Right ventricle myocardium superior (tissue), 1 donor: ENCODE measurements at regions not wholly inside any gene's neighbourhood (a gene's known extent, or its start where the extent isn't known, plus 50 kb on each side); places are given as distances from the start of the nearest gene placed in this dataset.

Source experiments
- ATAC-seq: fragments of 200-7000 bp; cut with Tn5 transposase; one replicate; pipeline ENCODE4 v1.9.1; 2020; ENCODE audit warnings: mild to moderate bottlenecking; ENCODE audit not compliant: poor library complexity
- DNase-seq: peaks from one replicate; pipeline ENCODE4 v3.0.0-alpha.2; 2020
- intact Hi-C: fragments of 100-400 bp; cut with DNase I; formaldehyde crosslinking; loops from one replicate; pipeline ENCODE4 v1.11.2; 2022
- donor health status: DM: no; HTN: yes; CAD: no; lungs with severe emphysema.

- ATAC-seq (no peak), DNase-seq (no peak)
- intact Hi-C loops = no loop called here
Measured at GRCh38 chr21:38721055-38721454, 84.7 kb upstream of the ETS2 start.

- intact Hi-C loops = no loop called here
- no peak for DNase-seq
- ATAC-seq = no peak
Measured at GRCh38 chr21:38721958-38722357, 83.8 kb upstream of the ETS2 start.

DNA sequence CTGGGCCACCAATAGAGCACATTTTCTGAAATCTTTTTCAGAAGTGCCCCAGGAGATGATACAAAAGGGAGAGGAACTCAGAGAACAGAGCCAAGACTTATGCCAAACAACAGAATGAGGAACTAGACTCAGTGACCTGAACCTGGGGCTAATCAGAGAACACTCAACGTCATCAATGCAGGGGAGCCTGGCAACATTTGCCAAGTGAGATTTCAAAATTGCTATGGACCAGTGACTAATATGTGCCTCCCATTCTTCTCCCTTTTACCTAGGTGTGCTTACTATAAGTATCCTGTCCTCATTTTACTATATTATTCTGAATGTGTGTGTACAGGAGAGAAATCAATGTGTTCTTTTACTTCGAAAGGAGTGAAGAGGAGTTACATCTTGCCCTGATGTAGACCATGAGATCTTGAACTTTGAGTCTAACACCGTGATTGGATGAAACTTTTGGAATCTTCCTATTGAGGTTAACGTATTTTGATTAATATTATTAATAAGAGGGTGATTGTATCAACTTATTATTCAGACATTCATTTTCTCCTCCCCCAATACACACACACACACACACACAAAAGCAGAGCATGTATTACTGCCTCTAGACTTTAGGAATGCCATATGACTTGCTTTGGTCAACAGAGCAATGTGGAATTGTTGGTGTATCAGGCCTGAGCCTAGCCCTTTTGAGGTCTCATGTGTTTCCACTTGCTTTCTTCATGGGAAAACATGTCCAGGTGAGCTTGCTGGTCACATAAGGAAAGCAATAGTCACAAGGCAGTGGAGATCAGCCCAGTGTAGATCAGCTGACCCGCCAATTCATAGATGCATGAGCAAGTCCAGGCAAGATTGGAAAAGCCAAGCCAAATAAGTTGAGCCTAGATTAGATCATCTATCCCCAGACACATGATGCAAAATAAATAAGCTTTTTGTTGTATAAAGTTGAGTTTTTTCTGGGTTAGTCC, 80.3 kb upstream of the ETS2 start:
- no peak for ATAC-seq
- intact Hi-C loops = no loop called here
- no peak for DNase-seq

DNA sequence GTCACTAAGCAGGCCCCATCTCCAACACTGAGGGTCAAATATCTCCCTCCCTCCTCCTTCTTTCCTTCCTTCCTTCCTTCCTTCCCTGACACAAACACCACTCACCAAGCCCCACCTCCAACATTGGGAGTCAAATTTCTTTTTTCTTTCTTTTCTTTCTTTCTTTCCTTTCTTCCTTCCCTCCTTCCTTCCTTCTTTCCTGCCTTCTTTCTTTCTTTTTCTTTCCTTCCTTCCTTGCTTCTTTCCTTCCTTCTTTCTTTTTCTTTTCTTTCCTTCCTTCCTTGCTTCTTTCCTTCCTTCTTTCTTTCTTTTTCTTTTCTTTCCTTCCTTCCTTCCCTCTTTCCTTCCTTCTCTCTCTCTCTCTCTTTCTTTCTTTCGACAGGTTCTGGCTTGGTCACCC, 79.2 kb upstream of the ETS2 start:
- ATAC-seq (no peak), DNase-seq (no peak)
- intact Hi-C loops = no loop called here

DNA sequence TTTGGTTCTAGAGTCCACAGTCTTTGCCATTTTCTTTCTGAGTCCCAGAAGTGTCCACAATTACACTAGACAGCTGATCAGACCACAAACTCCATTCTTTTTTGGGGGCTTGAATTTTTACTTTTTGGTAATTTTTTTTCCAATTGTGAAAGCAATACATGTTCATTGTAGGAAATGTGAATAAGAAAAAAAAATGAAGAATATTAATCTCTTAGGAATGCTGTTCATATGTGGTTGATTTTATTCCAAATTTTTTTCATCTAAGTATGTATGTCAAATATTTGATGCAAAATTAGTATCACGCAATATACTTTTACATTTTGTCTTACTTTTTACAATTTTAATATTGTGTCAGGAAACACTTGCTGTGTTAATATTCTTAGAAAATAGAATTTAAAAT, 76.4 kb upstream of the ETS2 start:
- ATAC-seq (no peak), DNase-seq (no peak)
- intact Hi-C loops = no loop called here

DNA sequence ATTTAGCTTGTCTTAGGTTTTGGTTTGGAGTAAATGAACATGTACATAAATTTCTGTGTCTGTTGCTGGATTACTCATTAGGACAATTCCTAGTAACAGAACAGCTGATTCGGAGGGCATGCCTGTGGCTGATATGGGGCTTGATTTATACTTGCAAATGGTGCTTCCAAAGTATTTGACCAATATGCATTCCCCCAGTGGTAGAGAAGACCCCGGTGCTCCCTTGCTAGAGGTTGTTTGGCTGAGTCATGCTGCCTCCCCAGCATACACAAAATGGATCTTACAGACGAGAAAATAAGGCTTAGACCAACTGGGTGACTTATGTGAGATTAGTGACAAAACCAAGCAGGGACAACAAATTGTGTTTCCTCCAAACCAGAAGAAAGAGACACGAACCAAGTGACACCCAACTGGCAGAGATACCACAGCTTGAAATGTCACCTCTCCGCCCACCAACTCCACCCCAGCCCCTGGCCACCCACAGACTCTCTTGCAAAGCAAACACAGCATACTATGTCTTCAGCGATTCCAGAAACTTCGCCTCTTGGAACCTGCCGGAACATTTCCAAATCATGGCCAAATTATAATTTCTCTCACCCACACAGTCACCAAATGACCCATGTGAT, 75.9 kb upstream of the ETS2 start:
- intact Hi-C loops = loop anchor here (10.0 kb wide), 1 partner anchor 75 kb away; the partner anchor contains the start of gene ETS2
- ATAC-seq = no peak
- no peak for DNase-seq

DNA sequence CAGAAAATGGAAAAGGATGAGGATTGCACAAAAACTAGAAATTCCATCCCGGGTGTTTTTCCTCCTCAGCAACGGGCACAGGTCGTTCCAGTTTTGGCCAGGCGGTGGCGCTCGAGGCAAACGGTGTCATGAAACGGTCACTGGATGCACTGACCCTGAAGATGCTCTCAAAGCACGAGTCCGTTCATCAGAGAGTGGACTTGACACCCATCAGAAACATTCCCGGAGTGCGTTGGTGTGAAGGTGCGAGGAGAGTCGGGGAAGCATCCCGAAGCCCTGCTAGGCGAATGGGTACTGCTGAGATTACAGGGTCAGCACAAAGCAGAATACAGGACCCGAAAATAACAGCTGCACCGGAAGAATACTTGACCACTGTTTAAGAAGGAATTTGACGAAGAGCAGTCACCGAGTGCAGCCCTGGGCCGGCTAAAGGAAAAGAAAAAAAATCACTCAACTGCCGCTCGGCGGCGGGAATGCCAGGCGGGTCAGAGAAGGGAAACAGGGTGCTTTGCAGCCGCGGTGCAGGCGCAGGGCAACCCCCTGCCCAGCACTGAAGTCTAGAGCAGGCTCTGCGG, 71.7 kb upstream of the ETS2 start:
- intact Hi-C loops = loop anchor here (1.0 to 10.0 kb wide), 2 partner anchors 71 to 404 kb away; partner anchors contain the start of gene ETS2
- DNase-seq (peak; percentile 95), ATAC-seq (peak; percentile 96)

DNA sequence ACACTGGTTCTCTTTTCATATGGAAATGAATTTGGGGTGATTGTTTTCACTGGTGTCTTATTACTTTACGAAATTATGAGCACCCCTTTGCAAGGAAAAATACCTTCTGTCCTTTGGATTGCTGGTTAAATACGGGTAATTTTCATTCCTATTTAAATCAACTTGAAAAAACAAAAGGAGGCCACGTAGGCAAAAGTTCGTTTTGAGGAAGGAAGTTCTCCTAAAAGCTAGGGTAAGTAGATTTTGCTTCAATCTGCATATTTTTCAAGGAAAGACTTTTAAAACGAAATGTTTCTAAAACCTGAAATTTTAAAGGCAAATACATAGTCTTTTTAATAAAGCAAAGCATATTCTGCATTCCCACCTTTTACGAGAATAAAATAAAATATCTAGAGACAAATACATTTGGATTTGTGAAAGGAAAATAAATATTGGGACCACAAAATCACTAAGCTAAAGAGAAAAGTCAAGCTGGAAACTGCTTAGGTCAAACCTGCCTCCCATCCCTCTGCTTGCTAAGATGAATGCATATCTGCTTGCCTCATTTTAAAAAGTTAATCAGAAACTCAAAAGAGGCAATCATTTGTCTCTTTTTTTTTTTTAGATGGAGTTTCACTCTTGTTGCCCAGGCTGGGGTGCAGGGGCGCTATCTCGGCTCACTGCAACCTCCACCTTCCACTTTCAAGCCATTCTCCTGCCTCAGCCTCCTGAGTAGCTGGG, 70.9 kb upstream of the ETS2 start:
- no peak for DNase-seq
- ATAC-seq = no peak
- intact Hi-C loops = loop anchor here (1.0 to 10.0 kb wide), 2 partner anchors 70 to 403 kb away; partner anchors contain the start of gene ETS2

DNA sequence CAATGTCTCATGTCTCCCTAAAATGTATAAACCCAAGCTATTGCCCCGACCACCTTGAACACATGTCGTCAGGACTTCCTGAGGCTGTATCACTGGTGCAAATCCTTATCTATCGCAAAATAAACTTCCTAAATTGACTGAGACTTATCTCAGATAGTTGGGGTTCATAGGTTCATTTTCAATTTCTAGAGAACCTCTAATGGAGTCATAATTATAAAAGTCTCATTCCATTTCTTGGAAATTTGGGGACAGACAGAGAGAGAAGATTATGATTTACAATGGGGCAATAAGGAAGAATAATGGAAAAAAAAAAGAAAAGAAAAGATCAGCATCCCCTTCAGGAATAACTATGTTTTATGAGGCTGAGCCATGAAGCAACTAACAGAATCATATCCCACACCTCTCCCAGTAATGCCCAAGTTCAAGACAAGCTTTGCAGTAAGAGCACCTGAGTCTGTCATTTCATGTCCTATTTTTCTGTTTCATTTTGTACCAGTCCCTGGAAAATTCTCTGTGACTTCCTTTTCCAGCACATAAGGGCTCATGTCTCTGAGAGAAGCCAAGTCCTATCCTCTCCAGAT, 70.0 kb upstream of the ETS2 start:
- intact Hi-C loops = loop anchor here (10.0 kb wide), 1 partner anchor 69 kb away; the partner anchor contains the start of gene ETS2
- no peak for ATAC-seq
- DNase-seq = no peak

DNA sequence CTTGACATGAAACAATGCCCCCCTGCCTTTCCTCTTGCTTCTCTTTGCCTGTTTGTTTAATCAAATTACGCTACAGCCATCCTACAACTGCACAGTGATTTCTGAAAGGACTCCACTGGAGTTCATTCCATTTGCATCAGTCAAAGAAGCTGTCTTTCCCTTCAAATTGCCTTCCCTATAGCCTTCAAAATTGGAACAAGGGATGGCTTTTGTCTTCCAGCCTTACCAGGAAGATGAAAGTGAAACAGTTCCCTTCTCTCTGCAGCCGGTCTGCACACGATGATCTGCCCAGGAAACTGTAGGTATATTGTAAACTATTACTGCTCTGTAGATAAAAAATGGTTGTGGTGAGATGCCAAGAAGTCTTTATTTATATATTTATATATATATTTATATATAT, 65.6 kb upstream of the ETS2 start:
- intact Hi-C loops = no loop called here
- DNase-seq (no peak), ATAC-seq (no peak)

GRCh38 chr21:38741092-38741949, 64.4 kb upstream of the ETS2 start:
- DNase-seq (no peak), ATAC-seq (no peak)
- intact Hi-C loops = no loop called here

DNA sequence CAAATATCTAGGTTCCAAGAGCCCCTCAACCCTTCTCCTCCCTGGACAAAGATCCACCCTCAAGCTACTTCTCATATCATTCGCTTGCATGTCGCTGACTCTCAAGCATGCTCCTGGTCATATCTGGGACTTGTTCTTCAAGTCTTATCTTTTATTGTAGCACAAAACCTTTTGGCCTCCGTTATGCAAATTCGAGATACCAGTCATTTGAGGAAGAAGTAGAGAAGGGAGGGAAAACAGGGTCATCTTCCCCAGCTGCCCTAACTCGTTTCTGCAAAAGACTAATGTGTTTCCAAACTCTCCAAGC, 63.8 kb upstream of the ETS2 start:
- intact Hi-C loops = no loop called here
- ATAC-seq = no peak
- DNase-seq = no peak

DNA sequence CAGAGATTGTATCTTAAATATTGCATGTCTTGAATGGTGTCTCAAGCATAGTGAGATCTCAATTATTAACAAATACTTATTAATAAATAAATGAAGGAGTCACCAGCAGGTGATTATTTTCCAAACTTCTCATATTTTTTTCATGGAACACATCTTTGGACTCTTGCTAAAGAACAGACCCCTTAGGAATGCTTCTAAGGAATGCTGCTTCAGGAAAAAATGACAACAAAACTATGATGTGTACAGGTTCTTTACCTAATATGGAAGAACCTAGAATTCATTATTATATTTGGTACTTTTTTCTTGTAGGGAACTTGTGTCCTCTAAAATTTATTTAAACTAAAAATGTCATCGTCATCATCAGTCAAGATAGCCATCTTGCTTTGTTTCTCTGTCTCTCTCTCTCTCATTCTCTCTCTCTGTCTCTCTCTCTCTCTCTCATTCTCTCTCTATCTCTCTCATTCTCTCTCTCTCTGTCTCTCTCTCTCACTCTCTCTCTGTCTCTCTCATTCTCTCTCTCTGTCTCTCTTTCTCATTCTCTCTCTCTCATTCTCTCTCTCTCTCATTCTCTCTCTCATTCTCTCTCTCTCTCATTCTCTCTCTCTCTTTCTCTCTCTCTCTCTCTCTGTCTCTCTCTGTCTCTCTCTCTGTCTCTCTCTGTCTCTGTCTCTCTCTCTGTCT, 63.0 kb upstream of the ETS2 start:
- intact Hi-C loops = no loop called here
- no peak for DNase-seq
- ATAC-seq = no peak

DNA sequence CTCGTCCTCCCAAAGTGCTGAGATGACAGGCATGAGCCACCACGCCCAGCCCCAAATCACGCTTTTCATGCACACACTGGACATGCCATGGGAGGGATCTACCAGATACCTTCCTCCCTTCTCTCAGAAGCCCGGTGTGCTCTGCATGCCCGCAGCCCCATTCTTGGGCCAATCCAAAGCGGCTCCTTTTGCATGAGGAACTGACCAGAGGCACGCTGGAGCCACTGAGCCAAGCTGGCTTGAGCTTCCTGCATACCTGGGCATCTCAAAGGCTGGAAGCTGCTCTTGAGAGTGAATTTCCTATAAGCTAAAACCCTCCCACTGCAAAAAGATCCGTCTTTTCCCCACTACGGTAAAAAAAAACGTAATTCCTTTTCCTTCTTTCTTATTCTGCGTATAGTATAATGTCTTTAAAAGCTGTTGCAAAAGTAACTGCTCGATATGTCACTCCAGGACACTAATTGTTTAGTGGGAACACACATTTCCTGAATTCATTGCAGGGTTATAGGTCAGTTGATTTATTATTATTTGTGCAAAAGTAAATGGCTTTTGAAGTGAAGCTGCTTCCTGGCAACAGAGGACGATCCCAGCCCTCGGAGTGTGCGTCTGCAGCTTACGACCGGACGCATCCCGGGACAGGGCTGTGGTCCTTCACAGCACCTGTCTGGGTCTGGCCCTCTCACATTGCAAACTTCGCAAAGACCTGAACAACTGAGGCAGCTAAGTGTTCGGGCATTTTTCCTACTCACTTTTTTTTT, 61.8 kb upstream of the ETS2 start:
- intact Hi-C loops = no loop called here
- DNase-seq = no peak
- ATAC-seq = peak; percentile 48

GRCh38 chr21:38744861-38745260, 60.9 kb upstream of the ETS2 start:
- no peak for DNase-seq
- intact Hi-C loops = no loop called here
- ATAC-seq = no peak

DNA sequence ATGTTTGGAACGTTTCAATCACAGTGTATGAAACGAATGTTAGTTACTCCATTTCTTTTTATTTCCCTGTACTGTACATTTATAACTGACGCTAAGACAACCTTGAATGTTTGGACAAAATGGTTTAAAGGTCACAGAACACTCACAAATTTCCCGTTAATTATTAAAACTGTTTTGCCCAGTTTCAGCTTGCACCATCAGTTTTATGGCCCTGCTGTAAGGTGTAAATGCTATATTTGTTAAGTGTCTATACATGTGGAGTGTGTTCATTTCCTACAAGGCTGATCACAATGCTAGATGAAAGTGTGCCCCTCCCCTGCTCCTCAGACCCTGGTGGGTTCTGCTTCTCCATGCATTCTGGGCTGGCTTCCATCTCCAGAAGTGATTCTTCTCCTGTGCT, 57.9 kb upstream of the ETS2 start:
- no peak for DNase-seq
- intact Hi-C loops = no loop called here
- no peak for ATAC-seq
